Parathyroid adenoma (tissue), 2 donors: ENCODE measurements at regions not wholly inside any gene's neighbourhood (a gene's known extent, or its start where the extent isn't known, plus 50 kb on each side); places are given as distances from the start of the nearest gene placed in this dataset.

Source experiments
- H2AFZ ChIP-seq: fragments of 300-600 bp; sonication (generic); one replicate; pipeline ENCODE4 v1.7.0; 2017; ENCODE audit warnings: antibody characterized with exemption, mild to moderate bottlenecking
- H3K27ac ChIP-seq: fragments of 300-600 bp; sonication (generic); one replicate; pipeline ENCODE4 v1.7.0; 2017
- H3K27me3 ChIP-seq: fragments of 300-600 bp; sonication (generic); one replicate; pipeline ENCODE4 v1.7.0; 2017; ENCODE audit warnings: low read length; ENCODE audit not compliant: control insufficient read depth, insufficient read depth
- H3K36me3 ChIP-seq: fragments of 300-600 bp; sonication (generic); one replicate; pipeline ENCODE4 v1.7.0; 2017; ENCODE audit warnings: low read length; ENCODE audit not compliant: control insufficient read depth, insufficient read depth
- H3K4me1 ChIP-seq: fragments of 300-600 bp; sonication (generic); one replicate; pipeline ENCODE4 v1.7.0; 2017; ENCODE audit warnings: control low read depth
- H3K4me2 ChIP-seq: fragments of 300-600 bp; sonication (generic); one replicate; pipeline ENCODE4 v1.7.0; 2017; ENCODE audit warnings: low read length
- H3K4me3 ChIP-seq: fragments of 300-600 bp; sonication (generic); one replicate; pipeline ENCODE4 v1.7.0; 2017; ENCODE audit warnings: low read depth, low read length
- H3K79me2 ChIP-seq: fragments of 300-600 bp; sonication (generic); one replicate; pipeline ENCODE4 v1.7.0; 2017; ENCODE audit warnings: control low read depth
- H3K9ac ChIP-seq: fragments of 300-600 bp; sonication (generic); one replicate; pipeline ENCODE4 v1.7.0; 2017; ENCODE audit warnings: mild to moderate bottlenecking
- H3K9me3 ChIP-seq: fragments of 300-600 bp; sonication (generic); one replicate; pipeline ENCODE4 v1.7.0; 2017; ENCODE audit warnings: low read length; ENCODE audit not compliant: control insufficient read depth
- CTCF ChIP-seq: fragments of 300-600 bp; sonication (generic); IDR thresholded peaks from one replicate; pipeline ENCODE4 v1.7.0; 2017; ENCODE audit warnings: antibody characterized with exemption, mild to moderate bottlenecking
- donor health status: primary hyperparathyroidism.

GRCh38 chr16:6484935-6485334 is 847.7 kb upstream of the RBFOX1 start:
- H3K4me3 ChIP-seq, result no peak overlapping the region
- TF ChIP-seq CTCF, result no peak
- H3K9ac ChIP-seq, result no peak overlapping the region
- no peaks in the 10 kb centered on the region for H3K79me2 ChIP-seq
- H3K27me3 ChIP-seq, result no peaks in the 10 kb centered on the region
- no peaks in the 10 kb centered on the region for H3K36me3 ChIP-seq
- H3K4me2 ChIP-seq, result no peak overlapping the region
- H2AFZ ChIP-seq, result no peak overlapping the region
- no peaks in the 10 kb centered on the region for H3K9me3 ChIP-seq
- H3K4me1 ChIP-seq, result no peaks in the 10 kb centered on the region
- H3K27ac ChIP-seq, result no peak overlapping the region

- TF ChIP-seq CTCF, result no peak
- no peak overlapping the region for H3K4me3 ChIP-seq
- H3K27ac ChIP-seq, result no peak overlapping the region
Measured at GRCh38 chr16:6484081-6484480, 848.6 kb upstream of the RBFOX1 start.

GRCh38 chr16:6483469-6484033 is 849.1 kb upstream of the RBFOX1 start:
- Histone ChIP-seq H3K4me3 (no peak overlapping the region), H3K79me2 (no peaks in the 10 kb centered on the region), H3K36me3 (no peaks in the 10 kb centered on the region), H3K9me3 (no peaks in the 10 kb centered on the region), H3K27me3 (no peaks in the 10 kb centered on the region), H2AFZ (peak overlapping the region; percentile 29), H3K9ac (no peak overlapping the region), H3K4me2 (no peak overlapping the region), H3K27ac (no peak overlapping the region), H3K4me1 (no peaks in the 10 kb centered on the region)
- no peak for TF ChIP-seq CTCF

More at GRCh38 chr16:6484081-6484480, 848.6 kb upstream of the RBFOX1 start:
- Histone ChIP-seq H3K4me2 (no peak overlapping the region), H3K9me3 (no peaks in the 10 kb centered on the region), H2AFZ (no peak overlapping the region), H3K36me3 (no peaks in the 10 kb centered on the region), H3K27me3 (no peaks in the 10 kb centered on the region), H3K4me1 (no peaks in the 10 kb centered on the region), H3K9ac (no peak overlapping the region), H3K79me2 (no peaks in the 10 kb centered on the region)

- Histone ChIP-seq H3K4me2 (peak overlapping the region; percentile 22), H3K4me1 (no peaks in the 10 kb centered on the region), H3K9me3 (no peaks in the 10 kb centered on the region), H3K36me3 (no peaks in the 10 kb centered on the region), H2AFZ (peak overlapping the region; percentile 29), H3K4me3 (no peak overlapping the region), H3K9ac (no peak overlapping the region), H3K79me2 (no peaks in the 10 kb centered on the region), H3K27me3 (no peaks in the 10 kb centered on the region), H3K27ac (no peak overlapping the region)
- no peak for TF ChIP-seq CTCF
Measured at GRCh38 chr16:6482696-6483468, 849.8 kb upstream of the RBFOX1 start.

GRCh38 chr16:6481894-6482293 is 850.8 kb upstream of the RBFOX1 start:
- no peak overlapping the region for H3K4me3 ChIP-seq
- no peak overlapping the region for H3K4me2 ChIP-seq
- H3K4me1 ChIP-seq, result no peaks in the 10 kb centered on the region
- H2AFZ ChIP-seq, result no peak overlapping the region
- H3K27ac ChIP-seq, result no peak overlapping the region
- no peak for TF ChIP-seq CTCF
- no peaks in the 10 kb centered on the region for H3K79me2 ChIP-seq
- H3K9ac ChIP-seq, result no peak overlapping the region
- H3K9me3 ChIP-seq, result no peaks in the 10 kb centered on the region
- no peaks in the 10 kb centered on the region for H3K27me3 ChIP-seq
- no peaks in the 10 kb centered on the region for H3K36me3 ChIP-seq
